ENCODE measurements at regions not wholly inside any gene's neighbourhood (a gene's known extent, or its start where the extent isn't known, plus 50 kb on each side); places are given as distances from the start of the nearest gene placed in this dataset.

DNA sequence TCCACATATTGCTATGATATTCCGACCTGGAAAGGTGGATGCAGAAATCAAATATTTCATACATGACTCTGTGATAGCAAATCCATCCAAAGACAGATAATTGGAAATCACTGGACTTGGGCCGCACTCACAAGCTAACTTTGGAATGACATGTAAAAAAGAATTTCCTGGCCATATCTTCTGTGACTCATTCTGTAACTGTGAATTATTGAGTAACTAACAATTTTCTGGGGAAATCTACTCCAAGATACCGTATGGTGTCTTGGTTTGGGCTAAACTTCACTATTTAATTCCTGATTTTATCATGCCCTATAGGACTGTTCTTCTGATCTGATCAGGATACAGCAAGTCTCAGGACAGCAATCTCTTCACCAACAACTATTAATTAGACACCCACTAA is 92.7 kb upstream of the LY86 start:
- ATAC-seq = no peak
- TF ChIP-seq ZFP30 (CRISPR knock-in tag; IDR thresholded peaks at IDR 0.05) = no peak
- no peak for TF ChIP-seq ZNF565 (CRISPR knock-in tag; conservative IDR thresholded peaks at IDR 0.05; ENCODE audit: low read depth)
- TF ChIP-seq, protein P1, sequence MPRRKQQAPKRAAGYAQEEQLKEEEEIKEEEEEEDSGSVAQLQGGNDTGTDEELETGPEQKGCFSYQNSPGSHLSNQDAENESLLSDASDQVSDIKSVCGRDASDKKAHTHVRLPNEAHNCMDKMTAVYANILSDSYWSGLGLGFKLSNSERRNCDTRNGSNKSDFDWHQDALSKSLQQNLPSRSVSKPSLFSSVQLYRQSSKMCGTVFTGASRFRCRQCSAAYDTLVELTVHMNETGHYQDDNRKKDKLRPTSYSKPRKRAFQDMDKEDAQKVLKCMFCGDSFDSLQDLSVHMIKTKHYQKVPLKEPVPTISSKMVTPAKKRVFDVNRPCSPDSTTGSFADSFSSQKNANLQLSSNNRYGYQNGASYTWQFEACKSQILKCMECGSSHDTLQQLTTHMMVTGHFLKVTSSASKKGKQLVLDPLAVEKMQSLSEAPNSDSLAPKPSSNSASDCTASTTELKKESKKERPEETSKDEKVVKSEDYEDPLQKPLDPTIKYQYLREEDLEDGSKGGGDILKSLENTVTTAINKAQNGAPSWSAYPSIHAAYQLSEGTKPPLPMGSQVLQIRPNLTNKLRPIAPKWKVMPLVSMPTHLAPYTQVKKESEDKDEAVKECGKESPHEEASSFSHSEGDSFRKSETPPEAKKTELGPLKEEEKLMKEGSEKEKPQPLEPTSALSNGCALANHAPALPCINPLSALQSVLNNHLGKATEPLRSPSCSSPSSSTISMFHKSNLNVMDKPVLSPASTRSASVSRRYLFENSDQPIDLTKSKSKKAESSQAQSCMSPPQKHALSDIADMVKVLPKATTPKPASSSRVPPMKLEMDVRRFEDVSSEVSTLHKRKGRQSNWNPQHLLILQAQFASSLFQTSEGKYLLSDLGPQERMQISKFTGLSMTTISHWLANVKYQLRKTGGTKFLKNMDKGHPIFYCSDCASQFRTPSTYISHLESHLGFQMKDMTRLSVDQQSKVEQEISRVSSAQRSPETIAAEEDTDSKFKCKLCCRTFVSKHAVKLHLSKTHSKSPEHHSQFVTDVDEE (CRISPR knock-in tag; IDR thresholded peaks at IDR 0.05) = no peak
- TF ChIP-seq CSRNP3 (CRISPR knock-in tag; IDR thresholded peaks at IDR 0.05) = no peak
- no peak for TF ChIP-seq SNAI2 (CRISPR knock-in tag; IDR thresholded peaks at IDR 0.05)
- no peak for TF ChIP-seq GLIS3 (CRISPR knock-in tag; IDR thresholded peaks at IDR 0.05)
- TF ChIP-seq PPARA (CRISPR knock-in tag; IDR thresholded peaks at IDR 0.05; ENCODE audit: borderline replicate concordance) = no peak
- TF ChIP-seq ISL1 (CRISPR knock-in tag; IDR thresholded peaks at IDR 0.05) = no peak
- no peak for TF ChIP-seq BACH2 (CRISPR knock-in tag; IDR thresholded peaks at IDR 0.05; ENCODE audit: borderline replicate concordance)
- TF ChIP-seq, protein P2, sequence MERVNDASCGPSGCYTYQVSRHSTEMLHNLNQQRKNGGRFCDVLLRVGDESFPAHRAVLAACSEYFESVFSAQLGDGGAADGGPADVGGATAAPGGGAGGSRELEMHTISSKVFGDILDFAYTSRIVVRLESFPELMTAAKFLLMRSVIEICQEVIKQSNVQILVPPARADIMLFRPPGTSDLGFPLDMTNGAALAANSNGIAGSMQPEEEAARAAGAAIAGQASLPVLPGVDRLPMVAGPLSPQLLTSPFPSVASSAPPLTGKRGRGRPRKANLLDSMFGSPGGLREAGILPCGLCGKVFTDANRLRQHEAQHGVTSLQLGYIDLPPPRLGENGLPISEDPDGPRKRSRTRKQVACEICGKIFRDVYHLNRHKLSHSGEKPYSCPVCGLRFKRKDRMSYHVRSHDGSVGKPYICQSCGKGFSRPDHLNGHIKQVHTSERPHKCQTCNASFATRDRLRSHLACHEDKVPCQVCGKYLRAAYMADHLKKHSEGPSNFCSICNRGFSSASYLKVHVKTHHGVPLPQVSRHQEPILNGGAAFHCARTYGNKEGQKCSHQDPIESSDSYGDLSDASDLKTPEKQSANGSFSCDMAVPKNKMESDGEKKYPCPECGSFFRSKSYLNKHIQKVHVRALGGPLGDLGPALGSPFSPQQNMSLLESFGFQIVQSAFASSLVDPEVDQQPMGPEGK (CRISPR knock-in tag; IDR thresholded peaks at IDR 0.05; ENCODE audit: borderline replicate concordance) = no peak
- TF ChIP-seq ESRRG (CRISPR knock-in tag; IDR thresholded peaks at IDR 0.05) = no peak
- TF ChIP-seq, protein P3, sequence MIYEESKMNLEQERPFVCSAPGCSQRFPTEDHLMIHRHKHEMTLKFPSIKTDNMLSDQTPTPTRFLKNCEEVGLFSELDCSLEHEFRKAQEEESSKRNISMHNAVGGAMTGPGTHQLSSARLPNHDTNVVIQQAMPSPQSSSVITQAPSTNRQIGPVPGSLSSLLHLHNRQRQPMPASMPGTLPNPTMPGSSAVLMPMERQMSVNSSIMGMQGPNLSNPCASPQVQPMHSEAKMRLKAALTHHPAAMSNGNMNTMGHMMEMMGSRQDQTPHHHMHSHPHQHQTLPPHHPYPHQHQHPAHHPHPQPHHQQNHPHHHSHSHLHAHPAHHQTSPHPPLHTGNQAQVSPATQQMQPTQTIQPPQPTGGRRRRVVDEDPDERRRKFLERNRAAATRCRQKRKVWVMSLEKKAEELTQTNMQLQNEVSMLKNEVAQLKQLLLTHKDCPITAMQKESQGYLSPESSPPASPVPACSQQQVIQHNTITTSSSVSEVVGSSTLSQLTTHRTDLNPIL (CRISPR knock-in tag; IDR thresholded peaks at IDR 0.05; ENCODE audit: low read depth) = no peak
- TF ChIP-seq RARB (CRISPR knock-in tag; IDR thresholded peaks at IDR 0.05) = no peak
- TF ChIP-seq TCF4 (CRISPR knock-in tag; IDR thresholded peaks at IDR 0.05; ENCODE audit: borderline replicate concordance) = no peak

DNA sequence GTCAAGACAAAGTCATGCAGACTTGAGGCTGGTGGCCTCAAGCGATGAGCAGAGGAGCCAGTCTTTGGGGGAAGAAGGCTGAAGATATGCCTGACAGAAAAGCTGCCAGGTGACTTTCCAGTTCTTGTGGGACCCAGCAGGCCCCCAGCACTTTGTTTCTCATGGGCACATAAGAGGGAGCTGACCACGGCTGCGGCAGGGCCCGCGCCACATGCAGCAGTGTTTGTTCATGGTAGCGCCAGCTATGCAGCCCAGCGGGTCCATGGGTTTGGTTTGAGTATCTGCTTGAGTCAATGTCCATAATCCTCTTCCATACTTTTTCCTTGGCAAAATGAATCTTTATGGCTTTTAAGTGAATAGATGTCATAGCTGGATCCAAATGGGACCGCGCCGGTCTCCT is 91.0 kb upstream of the LY86 start:
- TF ChIP-seq ARNTL (CRISPR knock-in tag; IDR thresholded peaks at IDR 0.05; ENCODE audit: borderline replicate concordance, low read depth) (no peak), ZNF565 (CRISPR knock-in tag; conservative IDR thresholded peaks at IDR 0.05; ENCODE audit: low read depth) (no peak), SNAI2 (CRISPR knock-in tag; IDR thresholded peaks at IDR 0.05) (no peak), ZC3H10 (CRISPR knock-in tag; IDR thresholded peaks at IDR 0.05) (no peak), PPARA (CRISPR knock-in tag; IDR thresholded peaks at IDR 0.05; ENCODE audit: borderline replicate concordance) (no peak), ISL1 (CRISPR knock-in tag; IDR thresholded peaks at IDR 0.05) (no peak), ESRRG (CRISPR knock-in tag; IDR thresholded peaks at IDR 0.05) (no peak), TOX (CRISPR knock-in tag; IDR thresholded peaks at IDR 0.05; ENCODE audit: borderline replicate concordance) (no peak), BACH2 (CRISPR knock-in tag; IDR thresholded peaks at IDR 0.05; ENCODE audit: borderline replicate concordance) (no peak)
- TF ChIP-seq, protein P1 (CRISPR knock-in tag; IDR thresholded peaks at IDR 0.05) = no peak
- TF ChIP-seq, protein P2 (CRISPR knock-in tag; IDR thresholded peaks at IDR 0.05; ENCODE audit: borderline replicate concordance) = no peak
- ATAC-seq = no peak
